HEK293T (cell line): ENCODE measurements at regions not wholly inside any gene's neighbourhood (a gene's known extent, or its start where the extent isn't known, plus 50 kb on each side); places are given as distances from the start of the nearest gene placed in this dataset.

Experiments
- CTCF ChIA-PET: fragments of 350-600 bp; formaldehyde crosslinking; extraction: SDS; loops from one replicate; lab custom pipeline; 2021; ENCODE audit warnings: antibody characterized with exemption, inconsistent platforms; lab: Yijun Ruan, JAX
- POLR2A ChIA-PET: fragments of 350-600 bp; formaldehyde crosslinking; extraction: SDS; loops from one replicate; lab custom pipeline; 2020; ENCODE audit warnings: antibody characterized with exemption, inconsistent platforms; lab: Yijun Ruan, JAX
- DNase-seq: peaks from one replicate; pipeline ENCODE4 v3.0.0; 2012; ENCODE audit warnings: mixed read lengths; ENCODE audit errors: extremely low spot score
- ARNT ChIP-seq: fragments of 450-650 bp; IDR thresholded peaks from 2 replicates; pipeline ENCODE4 v1.6.1; 2017; ENCODE audit warnings: mild to moderate bottlenecking
- BHLHE40 ChIP-seq: fragments of 450-650 bp; IDR thresholded peaks from 2 replicates; pipeline ENCODE4 v1.6.1; 2016; ENCODE audit warnings: mild to moderate bottlenecking, moderate library complexity, borderline replicate concordance
- CTBP1 ChIP-seq: fragments of 450-650 bp; IDR thresholded peaks from 2 replicates; pipeline ENCODE4 v1.6.1; 2016; ENCODE audit warnings: borderline replicate concordance
- ELF4 ChIP-seq: fragments of 450-650 bp; IDR thresholded peaks from 2 replicates; pipeline ENCODE4 v1.6.1; 2017; ENCODE audit warnings: antibody characterized with exemption
- FOXA1 ChIP-seq: fragments of 450-650 bp; IDR thresholded peaks from 2 replicates; pipeline ENCODE4 v1.6.1; 2016; ENCODE audit warnings: mild to moderate bottlenecking
- FOXK2 ChIP-seq: fragments of 450-650 bp; IDR thresholded peaks from 2 replicates; pipeline ENCODE4 v1.6.1; 2016; ENCODE audit warnings: mild to moderate bottlenecking
- FOXM1 ChIP-seq: fragments of 450-650 bp; IDR thresholded peaks from 2 replicates; pipeline ENCODE4 v1.6.1; 2017; ENCODE audit warnings: mild to moderate bottlenecking, borderline replicate concordance
- HDGF ChIP-seq: fragments of 450-650 bp; IDR thresholded peaks from 2 replicates; pipeline ENCODE4 v1.6.1; 2017; ENCODE audit warnings: antibody characterized with exemption, borderline replicate concordance
- L3MBTL2 ChIP-seq: fragments of 450-650 bp; conservative IDR thresholded peaks from 2 replicates; pipeline ENCODE4 v1.6.1; 2016; ENCODE audit warnings: mild to moderate bottlenecking
- LEF1 ChIP-seq: fragments of 450-650 bp; IDR thresholded peaks from 2 replicates; pipeline ENCODE4 v1.6.1; 2017; ENCODE audit warnings: mild to moderate bottlenecking, borderline replicate concordance
- NFRKB ChIP-seq: fragments of 450-650 bp; IDR thresholded peaks from 2 replicates; pipeline ENCODE4 v1.6.1; 2016; ENCODE audit warnings: mild to moderate bottlenecking, moderate library complexity
- SP1 ChIP-seq: fragments of 450-650 bp; IDR thresholded peaks from 2 replicates; pipeline ENCODE4 v1.6.1; 2017
- SUZ12 ChIP-seq: fragments of 450-650 bp; IDR thresholded peaks from 2 replicates; pipeline ENCODE4 v1.6.1; 2016; ENCODE audit warnings: mild to moderate bottlenecking
- TARDBP ChIP-seq: fragments of 450-650 bp; IDR thresholded peaks from 2 replicates; pipeline ENCODE4 v1.6.1; 2016
- ZNF384 ChIP-seq: fragments of 450-650 bp; IDR thresholded peaks from 2 replicates; pipeline ENCODE4 v1.6.1; 2016
- TF ChIP-seq, protein P1 (sequence below): fragments of 450-650 bp; IDR thresholded peaks from 2 replicates; pipeline ENCODE4 v1.6.1; 2016

- no peak for DNase-seq
- ChIA-PET POLR2A (interaction anchor here (1.0 kb wide), 1 partner anchor 147 kb away, joined by 3 read pairs; no protein-coding TSS in a partner anchor), CTCF (interaction anchor here (0.6 to 0.7 kb wide), 2 partner anchors 17 to 278 kb away, joined by 3 to 4 read pairs; no protein-coding TSS in a partner anchor)
- no peak for TF ChIP-seq NFRKB
- no peak for TF ChIP-seq SP1
- TF ChIP-seq, protein P1, sequence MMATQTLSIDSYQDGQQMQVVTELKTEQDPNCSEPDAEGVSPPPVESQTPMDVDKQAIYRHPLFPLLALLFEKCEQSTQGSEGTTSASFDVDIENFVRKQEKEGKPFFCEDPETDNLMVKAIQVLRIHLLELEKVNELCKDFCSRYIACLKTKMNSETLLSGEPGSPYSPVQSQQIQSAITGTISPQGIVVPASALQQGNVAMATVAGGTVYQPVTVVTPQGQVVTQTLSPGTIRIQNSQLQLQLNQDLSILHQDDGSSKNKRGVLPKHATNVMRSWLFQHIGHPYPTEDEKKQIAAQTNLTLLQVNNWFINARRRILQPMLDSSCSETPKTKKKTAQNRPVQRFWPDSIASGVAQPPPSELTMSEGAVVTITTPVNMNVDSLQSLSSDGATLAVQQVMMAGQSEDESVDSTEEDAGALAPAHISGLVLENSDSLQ: no peak
- no peak for TF ChIP-seq FOXM1
- TF ChIP-seq CTBP1: no peak
- TF ChIP-seq L3MBTL2: no peak
- no peak for TF ChIP-seq HDGF
- TF ChIP-seq TARDBP: no peak
- TF ChIP-seq ZNF384: no peak
- TF ChIP-seq LEF1: no peak
Measured at GRCh38 chr1:59149435-59149834, 147.5 kb upstream of the FGGY start.

- DNase-seq: no peak
- POLR2A ChIA-PET: interaction anchor here (0.9 to 1.3 kb wide), 2 partner anchors 146 to 367 kb away, joined by 4 to 5 read pairs; partner anchors contain the start of genes FGGY and JUN
- CTCF ChIA-PET: no interaction called here
- TF ChIP-seq ZNF384 (no peak), FOXK2 (no peak), ARNT (no peak)
Measured at GRCh38 chr1:59150577-59151386, 146.1 kb upstream of the FGGY start.

- POLR2A ChIA-PET: interaction anchor here (0.9 to 1.3 kb wide), 2 partner anchors 145 to 368 kb away, joined by 4 to 5 read pairs; partner anchors contain the start of genes FGGY and JUN
- CTCF ChIA-PET: no interaction called here
- DNase-seq: no peak
- TF ChIP-seq BHLHE40: no peak
- no peak for TF ChIP-seq FOXK2
- TF ChIP-seq SP1: no peak
- no peak for TF ChIP-seq ARNT
Measured at GRCh38 chr1:59151387-59151761, 145.5 kb upstream of the FGGY start.

GRCh38 chr1:59151860-59152259 lies 145.0 kb upstream of the FGGY start:
- CTCF ChIA-PET: no interaction called here
- DNase-seq: no peak
- POLR2A ChIA-PET: interaction anchor here (1.3 kb wide), 1 partner anchor 368 kb away, joined by 5 read pairs; the partner anchor contains the start of gene JUN
- TF ChIP-seq FOXK2 (no peak), LEF1 (no peak), FOXA1 (no peak), ELF4 (no peak), ZNF384 (no peak), ARNT (no peak), BHLHE40 (no peak), SUZ12 (no peak), L3MBTL2 (no peak), SP1 (no peak), HDGF (no peak), TARDBP (no peak), FOXM1 (no peak), CTBP1 (no peak), NFRKB (no peak)
- TF ChIP-seq, protein P1: no peak

GRCh38 chr1:59152511-59152910 lies 144.4 kb upstream of the FGGY start:
- CTCF ChIA-PET: no interaction called here
- no peak for DNase-seq
- TF ChIP-seq FOXA1: no peak
- TF ChIP-seq ELF4: no peak
- no peak for TF ChIP-seq BHLHE40
- no peak for TF ChIP-seq FOXM1
- TF ChIP-seq SP1: no peak
- TF ChIP-seq SUZ12: no peak
- TF ChIP-seq, protein P1: no peak
- TF ChIP-seq LEF1: no peak
- TF ChIP-seq NFRKB: no peak
- no peak for TF ChIP-seq L3MBTL2
- no peak for TF ChIP-seq HDGF
- no peak for TF ChIP-seq ARNT
- no peak for TF ChIP-seq FOXK2
- TF ChIP-seq ZNF384: no peak
- POLR2A ChIA-PET: no interaction called here

GRCh38 chr1:59154401-59154800 lies 142.5 kb upstream of the FGGY start:
- TF ChIP-seq ARNT (no peak), L3MBTL2 (no peak), ZNF384 (no peak)
- ChIA-PET CTCF (no interaction called here), POLR2A (no interaction called here)
- no peak for DNase-seq

DNA sequence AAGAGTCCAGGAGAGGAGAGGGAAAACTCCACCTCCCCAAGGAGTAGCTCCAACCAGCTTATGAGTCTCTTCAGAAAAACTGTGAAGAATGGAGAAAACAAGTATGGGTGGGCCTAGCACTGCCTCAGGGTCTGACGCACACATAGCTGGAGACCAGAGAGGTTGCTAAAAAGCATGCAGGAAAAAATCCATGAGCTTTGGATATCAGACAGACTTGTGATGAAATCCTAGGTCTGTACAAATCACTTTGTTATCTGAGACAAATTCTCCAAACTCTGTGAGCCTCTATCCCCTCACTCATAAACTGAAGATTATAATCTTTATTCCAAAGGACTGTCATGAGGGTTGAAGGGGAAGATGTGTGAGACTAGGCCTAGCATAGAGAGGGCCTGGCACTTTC lies 141.5 kb upstream of the FGGY start:
- POLR2A ChIA-PET: interaction anchor here (1.1 kb wide), 1 partner anchor 372 kb away, joined by 4 read pairs; the partner anchor contains the start of gene JUN
- TF ChIP-seq ELF4 (no peak), SUZ12 (no peak), L3MBTL2 (no peak), HDGF (no peak), FOXK2 (no peak), BHLHE40 (no peak), TARDBP (no peak), NFRKB (no peak), SP1 (no peak), ARNT (no peak), LEF1 (no peak), ZNF384 (no peak), FOXM1 (no peak), FOXA1 (no peak), CTBP1 (no peak)
- TF ChIP-seq, protein P1: no peak
- DNase-seq: no peak
- CTCF ChIA-PET: no interaction called here
